Left lung (tissue), 4 donors: ENCODE measurements at regions not wholly inside any gene's neighbourhood (a gene's known extent, or its start where the extent isn't known, plus 50 kb on each side); places are given as distances from the start of the nearest gene placed in this dataset.

Source experiments
- ATAC-seq: fragments of 200-7000 bp; cut with Tn5 transposase; one replicate; pipeline ENCODE4 v1.9.1; 2020; ENCODE audit warnings: moderate library complexity
- DNase-seq, 4 donors: peaks; one replicate each; pipeline ENCODE4 v3.0.0-alpha.2; 2013 to 2020
- H3K27ac ChIP-seq, 2 donors: fragments of 200-600 bp; sonication (generic) in 1 of 2; one replicate each; pipeline versions ENCODE4 v1.5.0 to v1.8.0; 2020 to 2021
- H3K27me3 ChIP-seq, 2 donors: fragments of 200-600 bp; sonication (generic) in 1 of 2; one replicate each; pipeline versions ENCODE4 v1.5.0 to v1.8.0; 2020 to 2021
- H3K36me3 ChIP-seq, 2 donors: fragments of 200-600 bp; sonication (generic) in 1 of 2; one replicate each; pipeline versions ENCODE4 v1.5.0 to v1.8.0; 2020 to 2021
- H3K4me1 ChIP-seq, 2 donors: fragments of 200-600 bp; one replicate each; pipeline ENCODE4 v1.8.0; 2021
- H3K4me3 ChIP-seq, 2 donors: fragments of 200-600 bp; sonication (generic) in 1 of 2; one replicate each; pipeline versions ENCODE4 v1.5.0 to v1.8.0; 2020 to 2021; ENCODE audit warnings: mild to moderate bottlenecking in 1 of 2
- H3K9me3 ChIP-seq, 2 donors: fragments of 200-600 bp; sonication (generic) in 1 of 2; one replicate each; pipeline versions ENCODE4 v1.5.0 to v1.8.0; 2020 to 2021
- CTCF ChIP-seq, 2 donors: fragments of 200-600 bp; sonication (generic) in 1 of 2; IDR thresholded peaks; one replicate each; pipeline versions ENCODE4 v1.5.0 to v1.8.0; 2021; ENCODE audit warnings: antibody characterized with exemption in 2 of 2
- intact Hi-C, 2 donors: fragments of 100-400 bp; cut with DNase I; formaldehyde crosslinking; loops; one replicate each; pipeline versions ENCODE4 v1.11.2 to v1.14.2; 2022
- donor health status: DM: no; HTN: yes; CAD: no.
- donor health status: DM: no; HTN: no; CAD: no.

GRCh38 chr2:121884078-121884477, 128.6 kb downstream of the TSN start:
- Histone ChIP-seq H3K27me3 (no peaks in the 10 kb centered on the region), H3K9me3 (no peaks in the 10 kb centered on the region), H3K36me3 (no peaks in the 10 kb centered on the region), H3K4me1 (no peaks in the 10 kb centered on the region), H3K27ac (no peak overlapping the region), H3K4me3 (no peak overlapping the region)
- intact Hi-C loops = no loop called here
- DNase-seq = no peak
- no peak for TF ChIP-seq CTCF (IDR thresholded peaks at IDR 0.05)
- no peak for ATAC-seq

- H3K4me1 ChIP-seq = no peaks in the 10 kb centered on the region
- H3K9me3 ChIP-seq = no peaks in the 10 kb centered on the region
- H3K27ac ChIP-seq = no peak overlapping the region
- DNase-seq (peak in 1 of 4 donors; percentile 19), ATAC-seq (no peak)
- intact Hi-C loops = no loop called here
- no peaks in the 10 kb centered on the region for H3K36me3 ChIP-seq
- H3K4me3 ChIP-seq = no peak overlapping the region
- no peak for TF ChIP-seq CTCF (IDR thresholded peaks at IDR 0.05)
- no peaks in the 10 kb centered on the region for H3K27me3 ChIP-seq
These were observed 129.1 kb downstream of the TSN start for GRCh38 chr2:121884511-121884921.

- ATAC-seq (no peak), DNase-seq (no peak)
- TF ChIP-seq CTCF (IDR thresholded peaks at IDR 0.05) = no peak
These were observed 130.6 kb downstream of the TSN start for GRCh38 chr2:121886059-121886458.

GRCh38 chr2:121887513-121888188, 132.2 kb downstream of the TSN start:
- no peak for TF ChIP-seq CTCF (IDR thresholded peaks at IDR 0.05)
- H3K9me3 ChIP-seq = no peaks in the 10 kb centered on the region
- intact Hi-C loops = no loop called here
- no peak for DNase-seq
- no peak for ATAC-seq
- no peaks in the 10 kb centered on the region for H3K36me3 ChIP-seq
- H3K27me3 ChIP-seq = no peaks in the 10 kb centered on the region
- no peak overlapping the region for H3K4me3 ChIP-seq
- no peak overlapping the region for H3K27ac ChIP-seq
- H3K4me1 ChIP-seq = no peaks in the 10 kb centered on the region

More at GRCh38 chr2:121886059-121886458, 130.6 kb downstream of the TSN start:
- Histone ChIP-seq H3K27me3 (no peaks in the 10 kb centered on the region), H3K36me3 (no peaks in the 10 kb centered on the region), H3K27ac (no peak overlapping the region), H3K4me1 (no peaks in the 10 kb centered on the region), H3K4me3 (no peak overlapping the region), H3K9me3 (no peaks in the 10 kb centered on the region)
- intact Hi-C loops = no loop called here

GRCh38 chr2:121888189-121888557, 132.7 kb downstream of the TSN start:
- H3K36me3 ChIP-seq = no peaks in the 10 kb centered on the region
- H3K27ac ChIP-seq = no peak overlapping the region
- H3K9me3 ChIP-seq = no peaks in the 10 kb centered on the region
- no peaks in the 10 kb centered on the region for H3K4me1 ChIP-seq
- TF ChIP-seq CTCF (IDR thresholded peaks at IDR 0.05) = peak in 1 of 2 donors; percentile 24
- intact Hi-C loops = no loop called here
- ATAC-seq = peak; percentile 27
- H3K4me3 ChIP-seq = no peak overlapping the region
- DNase-seq = no peak
- no peaks in the 10 kb centered on the region for H3K27me3 ChIP-seq
